HepG2 (cell line): ENCODE measurements at regions not wholly inside any gene's neighbourhood (a gene's known extent, or its start where the extent isn't known, plus 50 kb on each side); places are given as distances from the start of the nearest gene placed in this dataset.

Experiments used
- CTCF ChIP-seq: sonication (generic); formaldehyde crosslinking; IDR thresholded peaks from 2 replicates; pipeline ENCODE4 v1.5.0; 2020; ENCODE audit warnings: mild to moderate bottlenecking, missing genetic modification reagents, moderate library complexity
- HDAC6 ChIP-seq: fragments of 200-600 bp; sonication (generic); IDR thresholded peaks from 2 replicates; pipeline ENCODE4 v1.7.0; 2017; ENCODE audit warnings: mild to moderate bottlenecking, antibody characterized with exemption, low read length, low read depth
- HOXD1 ChIP-seq: sonication (generic); formaldehyde crosslinking; IDR thresholded peaks from 2 replicates; pipeline ENCODE4 v1.5.0; 2020; ENCODE audit warnings: missing genetic modification reagents
- SIN3A ChIP-seq: IDR thresholded peaks from 2 replicates; pipeline ENCODE4 v1.6.1; 2011; ENCODE audit warnings: low read depth, mild to moderate bottlenecking, control low read depth, low read length, borderline replicate concordance
- TAF1 ChIP-seq: sonication (generic); formaldehyde crosslinking; IDR thresholded peaks from 2 replicates; pipeline ENCODE4 v1.4.0; 2020; ENCODE audit warnings: missing genetic modification reagents
- TCF7L2 ChIP-seq: IDR thresholded peaks from 2 replicates; pipeline ENCODE4 v1.6.1; 2011; ENCODE audit warnings: mild to moderate bottlenecking, low read depth, low read length, moderate library complexity
- USF2 ChIP-seq, 2 experiments: sonication (generic) in 1 of 2; formaldehyde crosslinking in 1 of 2; IDR thresholded peaks; 2 replicates each; pipeline versions ENCODE4 v1.5.1 to v1.6.1; 2011 to 2020; ENCODE audit warnings: borderline replicate concordance in 1 of 2, low read depth in 1 of 2, low read length in 1 of 2, mild to moderate bottlenecking in 1 of 2, missing genetic modification reagents in 1 of 2, moderate library complexity in 1 of 2

DNA sequence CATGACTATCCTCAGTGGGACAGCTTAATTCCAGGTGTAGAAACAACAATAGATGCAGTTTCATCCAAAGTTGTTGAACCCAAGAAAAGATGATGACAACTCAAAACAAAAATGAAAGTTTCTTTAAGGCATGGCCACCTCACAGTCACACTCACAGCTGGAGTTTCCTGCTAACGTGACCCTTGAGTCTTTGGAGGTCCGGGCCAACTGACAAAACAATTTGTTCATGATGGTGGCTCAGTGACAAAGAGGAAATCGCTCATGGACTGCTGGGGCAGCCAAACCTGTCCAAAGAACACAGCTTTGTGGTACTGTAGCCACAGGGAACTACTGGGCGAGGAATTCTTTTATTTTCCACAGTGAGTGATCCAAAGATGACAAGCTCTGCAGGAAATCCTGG is 96.0 kb upstream of the JCAD start:
- TF ChIP-seq HOXD1: no peak
- no peak for TF ChIP-seq TCF7L2
- no peak for TF ChIP-seq USF2 (IDR thresholded peaks at IDR 0.05; ENCODE audit: low read depth, low read length)
- no peak for TF ChIP-seq USF2 (CRISPR knock-in tag; IDR thresholded peaks at IDR 0.05; ENCODE audit: borderline replicate concordance)
- TF ChIP-seq HDAC6: no peak
- no peak for TF ChIP-seq TAF1
- TF ChIP-seq SIN3A: no peak
- TF ChIP-seq CTCF (CRISPR knock-in tag): no peak
